Gastroesophageal sphincter (tissue), 4 donors: ENCODE measurements at regions not wholly inside any gene's neighbourhood (a gene's known extent, or its start where the extent isn't known, plus 50 kb on each side); places are given as distances from the start of the nearest gene placed in this dataset.

Experiments
- ATAC-seq: fragments of 150-250 bp; one replicate; pipeline ENCODE4 v1.9.1; 2016; ENCODE audit warnings: mild to moderate bottlenecking, moderate library complexity
- H3K27ac ChIP-seq, 4 donors: fragments of 200-600 bp; sonication (generic) in 3 of 4; 1 replicate in 3 of 4; 2 replicates in 1 of 4; pipeline ENCODE4 v1.5.1; 2016 to 2019
- H3K27me3 ChIP-seq: fragments of 200-600 bp; sonication (generic); one replicate; pipeline ENCODE4 v1.5.1; 2019
- H3K36me3 ChIP-seq, 2 donors: fragments of 200-600 bp; sonication (generic); one replicate each; pipeline ENCODE4 v1.5.1; 2019; ENCODE audit warnings: control low read depth in 1 of 2
- H3K4me1 ChIP-seq, 3 donors: fragments of 200-600 bp; sonication (generic); 1 replicate in 2 of 3; 2 replicates in 1 of 3; pipeline ENCODE4 v1.5.1; 2016 to 2019; ENCODE audit warnings: control low read depth in 2 of 3
- H3K4me3 ChIP-seq, 2 donors: fragments of 200-600 bp; sonication (generic); one replicate each; pipeline ENCODE4 v1.5.1; 2019; ENCODE audit warnings: mild to moderate bottlenecking in 1 of 2, moderate library complexity in 1 of 2
- H3K9me3 ChIP-seq, 3 donors: fragments of 200-600 bp; sonication (generic); one replicate each; pipeline ENCODE4 v1.5.1; 2017 to 2019; ENCODE audit warnings: control low read depth in 2 of 3
- EP300 ChIP-seq: sonication (generic); formaldehyde crosslinking; IDR thresholded peaks from one replicate; pipeline ENCODE4 v1.6.1; 2017; ENCODE audit warnings: antibody characterized with exemption, mild to moderate bottlenecking
- POLR2A ChIP-seq, 2 donors: fragments of 450-650 bp; IDR thresholded peaks; one replicate each; pipeline ENCODE4 v1.6.1; 2017; ENCODE audit warnings: antibody characterized with exemption in 2 of 2, mild to moderate bottlenecking in 2 of 2, moderate library complexity in 1 of 2
- POLR2AphosphoS5 ChIP-seq: sonication (generic); formaldehyde crosslinking; IDR thresholded peaks from one replicate; pipeline ENCODE4 v1.6.1; 2017; ENCODE audit warnings: antibody characterized with exemption
- WGBS, 2 donors: methylation state at CpG; one replicate each; pipeline ENCODE4 v1.1.5; 2018; ENCODE audit warnings: low coverage in 1 of 2; 5-methylcytosine and 5-hydroxymethylcytosine counted together
- TF ChIP-seq, protein P1 (sequence below), 4 experiments: fragments of 200-600 bp in 2 of 4; fragments of 450-650 bp in 2 of 4; sonication (generic) in 1 of 4; IDR thresholded peaks; one replicate each; pipeline ENCODE4 v1.5.1; 2017 to 2019; ENCODE audit warnings: antibody characterized with exemption in 4 of 4, mild to moderate bottlenecking in 2 of 4, moderate library complexity in 2 of 4

DNA sequence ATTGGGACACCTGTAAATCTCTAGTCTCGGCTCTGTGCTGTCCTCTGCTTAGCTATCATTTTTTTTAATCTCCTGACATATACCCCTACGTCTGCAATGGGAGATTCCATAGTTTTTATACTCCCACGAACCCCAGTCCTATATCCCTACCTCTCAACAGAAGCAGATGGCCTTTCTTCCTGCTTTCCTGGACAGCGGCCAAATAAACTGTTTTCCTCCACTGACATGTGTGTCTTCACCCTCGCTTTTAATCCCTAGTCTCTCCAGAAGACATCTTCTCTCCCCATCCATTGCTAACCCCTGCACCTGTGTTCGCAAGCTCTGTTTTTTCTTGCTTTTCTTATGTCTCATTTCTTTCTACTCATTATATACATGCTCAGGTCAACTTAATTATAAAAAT is 395.4 kb downstream of the EPHA4 start:
- no peak overlapping the region for H3K4me3 ChIP-seq
- H3K36me3 ChIP-seq, result no peaks in the 10 kb centered on the region
- H3K9me3 ChIP-seq, result no peaks in the 10 kb centered on the region
- no peaks in the 10 kb centered on the region for H3K27me3 ChIP-seq
- TF ChIP-seq EP300, result no peak
- no peak for TF ChIP-seq POLR2AphosphoS5
- TF ChIP-seq, protein P1, sequence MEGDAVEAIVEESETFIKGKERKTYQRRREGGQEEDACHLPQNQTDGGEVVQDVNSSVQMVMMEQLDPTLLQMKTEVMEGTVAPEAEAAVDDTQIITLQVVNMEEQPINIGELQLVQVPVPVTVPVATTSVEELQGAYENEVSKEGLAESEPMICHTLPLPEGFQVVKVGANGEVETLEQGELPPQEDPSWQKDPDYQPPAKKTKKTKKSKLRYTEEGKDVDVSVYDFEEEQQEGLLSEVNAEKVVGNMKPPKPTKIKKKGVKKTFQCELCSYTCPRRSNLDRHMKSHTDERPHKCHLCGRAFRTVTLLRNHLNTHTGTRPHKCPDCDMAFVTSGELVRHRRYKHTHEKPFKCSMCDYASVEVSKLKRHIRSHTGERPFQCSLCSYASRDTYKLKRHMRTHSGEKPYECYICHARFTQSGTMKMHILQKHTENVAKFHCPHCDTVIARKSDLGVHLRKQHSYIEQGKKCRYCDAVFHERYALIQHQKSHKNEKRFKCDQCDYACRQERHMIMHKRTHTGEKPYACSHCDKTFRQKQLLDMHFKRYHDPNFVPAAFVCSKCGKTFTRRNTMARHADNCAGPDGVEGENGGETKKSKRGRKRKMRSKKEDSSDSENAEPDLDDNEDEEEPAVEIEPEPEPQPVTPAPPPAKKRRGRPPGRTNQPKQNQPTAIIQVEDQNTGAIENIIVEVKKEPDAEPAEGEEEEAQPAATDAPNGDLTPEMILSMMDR (IDR thresholded peaks at IDR 0.05), result no peak
- 66 to 68% methylated on average over 6 of the region's 6 CpGs for WGBS, 2 donors
- H3K4me1 ChIP-seq, result no peaks in the 10 kb centered on the region
- ATAC-seq, result no peak
- no peak overlapping the region for H3K27ac ChIP-seq

GRCh38 chr2:221178139-221178538 is 394.0 kb downstream of the EPHA4 start:
- Histone ChIP-seq H3K27ac (no peak overlapping the region), H3K27me3 (no peaks in the 10 kb centered on the region), H3K36me3 (no peaks in the 10 kb centered on the region), H3K4me3 (no peak overlapping the region), H3K9me3 (no peaks in the 10 kb centered on the region), H3K4me1 (no peaks in the 10 kb centered on the region)
- TF ChIP-seq EP300 (no peak), POLR2A (IDR thresholded peaks at IDR 0.05) (no peak), POLR2AphosphoS5 (no peak)
- TF ChIP-seq, protein P1 (IDR thresholded peaks at IDR 0.05), result no peak
- no peak for ATAC-seq
- 35 to 60% methylated on average over 3 to 4 of the region's 4 CpGs for WGBS, 2 donors

DNA sequence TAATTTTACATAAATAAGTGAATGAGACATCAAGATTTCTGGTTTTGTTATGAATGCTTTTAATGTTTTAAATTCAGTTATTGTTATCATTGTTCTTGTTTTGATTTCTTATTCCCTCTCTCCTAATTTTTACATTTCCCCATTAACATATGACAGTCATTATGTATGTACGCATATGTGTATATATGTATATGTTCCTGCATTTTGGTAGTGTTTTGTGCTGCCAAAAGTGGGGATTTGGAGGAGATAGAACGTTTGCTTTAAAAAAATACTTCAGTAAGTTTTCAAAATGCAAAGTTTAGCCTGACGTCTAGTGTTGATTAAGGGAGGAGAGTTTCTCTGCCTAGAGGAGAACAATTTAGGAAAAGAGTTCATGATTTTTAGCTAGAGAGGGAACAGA is 385.2 kb downstream of the EPHA4 start:
- TF ChIP-seq EP300 (no peak), POLR2AphosphoS5 (no peak), POLR2A (IDR thresholded peaks at IDR 0.05) (no peak)
- TF ChIP-seq, protein P1 (IDR thresholded peaks at IDR 0.05), result no peak
- no peaks in the 10 kb centered on the region for H3K9me3 ChIP-seq
- H3K36me3 ChIP-seq, result no peaks in the 10 kb centered on the region
- H3K27ac ChIP-seq, result no peak overlapping the region
- no peak for ATAC-seq
- 58 to 80% methylated on average over 1 to 3 of the region's 3 CpGs for WGBS, 2 donors
- no peaks in the 10 kb centered on the region for H3K27me3 ChIP-seq
- H3K4me1 ChIP-seq, result no peaks in the 10 kb centered on the region
- H3K4me3 ChIP-seq, result no peak overlapping the region

GRCh38 chr2:221189431-221190067 is 382.6 kb downstream of the EPHA4 start:
- Histone ChIP-seq H3K27me3 (no peaks in the 10 kb centered on the region), H3K9me3 (no peaks in the 10 kb centered on the region), H3K4me1 (no peaks in the 10 kb centered on the region), H3K36me3 (no peaks in the 10 kb centered on the region), H3K4me3 (no peak overlapping the region), H3K27ac (no peak overlapping the region)
- no peak for ATAC-seq
- TF ChIP-seq, protein P1 (IDR thresholded peaks at IDR 0.05), result no peak
- TF ChIP-seq POLR2AphosphoS5 (no peak), POLR2A (IDR thresholded peaks at IDR 0.05) (no peak), EP300 (no peak)
- 32 to 43% methylated on average over 3 to 8 of the region's 8 CpGs for WGBS, 2 donors

- Histone ChIP-seq H3K4me3 (no peak overlapping the region), H3K9me3 (no peaks in the 10 kb centered on the region), H3K36me3 (no peaks in the 10 kb centered on the region), H3K27me3 (no peaks in the 10 kb centered on the region), H3K4me1 (no peaks in the 10 kb centered on the region), H3K27ac (no peak overlapping the region)
- no peak for TF ChIP-seq EP300
- no peak for ATAC-seq
- WGBS, 2 donors, result 83 to 94% methylated on average over 1 of the region's 1 CpG
Observed at GRCh38 chr2:221195829-221196228, 376.3 kb downstream of the EPHA4 start.
